DND-41 (cell line): ENCODE measurements at regions not wholly inside any gene's neighbourhood (a gene's known extent, or its start where the extent isn't known, plus 50 kb on each side); places are given as distances from the start of the nearest gene placed in this dataset.
"Not testable (repeated sequence)": the region's sequence is repeated elsewhere in the genome, so short reads cannot be mapped to it uniquely, and the experiment has no call there.

Source experiments
- EZH2 ChIP-seq: IDR thresholded peaks from 3 replicates; pipeline ENCODE4 v1.6.1; 2012; ENCODE audit warnings: borderline replicate concordance, low read depth, mild to moderate bottlenecking, moderate library complexity, low read length, inconsistent platforms; ENCODE audit not compliant: severe bottlenecking
- TF ChIP-seq, protein P1 (sequence below): IDR thresholded peaks from 2 replicates; pipeline ENCODE4 v1.5.1; 2012; ENCODE audit warnings: borderline replicate concordance, low read length, moderate library complexity, mild to moderate bottlenecking; ENCODE audit not compliant: poor library complexity, severe bottlenecking; ENCODE audit errors: extremely low read depth

DNA sequence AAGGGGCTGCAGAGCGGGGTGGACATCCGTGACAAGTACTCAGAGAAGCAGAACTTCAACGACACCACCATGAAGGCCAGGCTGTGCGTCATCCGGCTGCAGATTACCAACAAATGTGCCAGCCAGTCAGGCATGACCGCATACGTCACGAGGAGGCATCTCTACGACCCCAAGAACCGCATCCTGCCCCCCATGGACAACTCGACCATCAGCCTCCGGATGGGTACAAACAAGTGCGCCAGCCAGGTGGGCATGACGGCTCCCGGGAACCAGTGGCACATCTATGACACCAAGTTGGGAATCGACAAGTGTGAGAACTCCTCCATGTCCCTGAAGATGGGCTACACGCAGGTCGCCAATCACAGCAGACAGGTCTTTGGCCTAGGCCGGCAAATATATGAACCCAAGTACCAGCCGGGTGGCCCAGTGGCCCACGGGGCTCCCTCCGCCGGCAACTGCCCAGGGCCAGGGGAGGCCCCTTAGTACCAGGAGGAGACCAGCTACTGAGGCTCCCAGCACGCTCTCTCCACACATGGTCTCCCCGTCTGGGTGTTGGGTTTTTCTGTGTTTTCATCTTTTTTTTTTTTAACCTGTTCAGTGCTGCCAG lies 133.4 kb upstream of the TEKT4 start:
- TF ChIP-seq, protein P1, sequence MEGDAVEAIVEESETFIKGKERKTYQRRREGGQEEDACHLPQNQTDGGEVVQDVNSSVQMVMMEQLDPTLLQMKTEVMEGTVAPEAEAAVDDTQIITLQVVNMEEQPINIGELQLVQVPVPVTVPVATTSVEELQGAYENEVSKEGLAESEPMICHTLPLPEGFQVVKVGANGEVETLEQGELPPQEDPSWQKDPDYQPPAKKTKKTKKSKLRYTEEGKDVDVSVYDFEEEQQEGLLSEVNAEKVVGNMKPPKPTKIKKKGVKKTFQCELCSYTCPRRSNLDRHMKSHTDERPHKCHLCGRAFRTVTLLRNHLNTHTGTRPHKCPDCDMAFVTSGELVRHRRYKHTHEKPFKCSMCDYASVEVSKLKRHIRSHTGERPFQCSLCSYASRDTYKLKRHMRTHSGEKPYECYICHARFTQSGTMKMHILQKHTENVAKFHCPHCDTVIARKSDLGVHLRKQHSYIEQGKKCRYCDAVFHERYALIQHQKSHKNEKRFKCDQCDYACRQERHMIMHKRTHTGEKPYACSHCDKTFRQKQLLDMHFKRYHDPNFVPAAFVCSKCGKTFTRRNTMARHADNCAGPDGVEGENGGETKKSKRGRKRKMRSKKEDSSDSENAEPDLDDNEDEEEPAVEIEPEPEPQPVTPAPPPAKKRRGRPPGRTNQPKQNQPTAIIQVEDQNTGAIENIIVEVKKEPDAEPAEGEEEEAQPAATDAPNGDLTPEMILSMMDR = not testable (repeated sequence)
- not testable (repeated sequence) for TF ChIP-seq EZH2
